ENCODE measurements at regions not wholly inside any gene's neighbourhood (a gene's known extent, or its start where the extent isn't known, plus 50 kb on each side); places are given as distances from the start of the nearest gene placed in this dataset.
"Not testable (repeated sequence)": the region's sequence is repeated elsewhere in the genome, so short reads cannot be mapped to it uniquely, and the experiment has no call there.

DNA sequence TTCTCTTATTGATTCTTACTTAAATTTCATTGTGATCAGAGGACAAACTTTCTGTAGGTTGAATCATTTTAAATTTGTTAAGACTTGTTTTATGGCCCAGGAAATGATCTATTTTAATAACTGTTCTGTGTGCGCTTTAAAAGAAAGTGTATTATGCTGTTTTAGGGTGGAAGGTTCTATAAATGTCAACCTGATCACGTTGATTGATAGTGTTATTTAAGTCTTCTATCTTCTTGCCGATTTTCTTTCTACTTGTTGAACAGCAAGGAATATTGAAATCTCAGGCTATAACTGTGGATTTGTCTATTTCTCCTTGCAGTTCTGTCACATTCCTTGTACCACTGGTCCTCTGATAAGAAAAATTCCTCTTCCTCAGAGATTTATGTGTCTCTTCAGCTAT lies 112.7 kb downstream of the TANC2 start:
- DNase-seq, result no peak

DNA sequence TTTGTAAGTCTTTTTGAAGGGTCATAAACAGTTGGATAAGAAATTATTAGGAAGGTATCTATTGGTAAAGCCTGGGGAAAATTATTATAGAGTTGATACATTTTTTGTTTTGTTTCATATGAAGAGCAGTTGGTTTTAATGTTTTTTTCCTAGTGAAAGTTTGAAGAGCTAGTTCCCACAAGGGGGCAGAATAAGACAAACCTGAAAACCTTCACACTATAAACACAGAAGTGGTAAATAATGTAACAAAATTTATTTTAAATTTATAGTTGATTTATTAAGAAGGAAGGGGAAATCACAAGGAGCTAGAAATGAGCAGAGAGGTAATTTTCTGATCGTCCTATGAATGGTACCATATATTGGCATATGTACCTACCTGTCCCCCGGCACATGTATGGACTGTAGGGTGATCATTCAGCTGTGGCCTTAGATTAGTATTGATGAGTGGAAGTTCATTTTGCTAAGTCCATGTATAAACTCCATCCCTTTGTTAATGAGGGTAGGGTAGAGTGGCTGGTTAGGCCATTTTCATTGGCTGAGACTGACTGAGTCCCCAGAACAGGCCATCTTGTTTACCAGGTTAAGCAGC lies 116.3 kb downstream of the TANC2 start:
- DNase-seq, result peak; percentile 7

DNA sequence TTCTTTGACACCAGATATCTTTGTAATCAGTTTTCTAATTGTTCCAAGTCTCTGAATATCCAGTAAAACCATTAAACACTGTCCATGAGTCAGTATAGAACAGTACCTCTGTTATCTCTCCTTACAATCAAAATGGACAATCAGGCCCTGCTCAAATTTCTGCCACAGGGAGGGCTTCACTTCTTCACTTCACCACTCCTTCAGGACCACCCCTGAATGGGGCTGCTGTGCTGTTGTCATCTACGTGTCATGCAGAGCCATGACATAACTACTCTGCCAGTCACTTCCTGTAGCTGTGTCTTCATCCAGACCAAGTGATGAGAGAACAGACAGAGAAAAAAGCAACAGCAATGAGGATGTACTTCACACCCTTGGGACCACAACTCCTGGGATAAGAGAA lies 116.9 kb downstream of the TANC2 start:
- DNase-seq, result no peak

DNA sequence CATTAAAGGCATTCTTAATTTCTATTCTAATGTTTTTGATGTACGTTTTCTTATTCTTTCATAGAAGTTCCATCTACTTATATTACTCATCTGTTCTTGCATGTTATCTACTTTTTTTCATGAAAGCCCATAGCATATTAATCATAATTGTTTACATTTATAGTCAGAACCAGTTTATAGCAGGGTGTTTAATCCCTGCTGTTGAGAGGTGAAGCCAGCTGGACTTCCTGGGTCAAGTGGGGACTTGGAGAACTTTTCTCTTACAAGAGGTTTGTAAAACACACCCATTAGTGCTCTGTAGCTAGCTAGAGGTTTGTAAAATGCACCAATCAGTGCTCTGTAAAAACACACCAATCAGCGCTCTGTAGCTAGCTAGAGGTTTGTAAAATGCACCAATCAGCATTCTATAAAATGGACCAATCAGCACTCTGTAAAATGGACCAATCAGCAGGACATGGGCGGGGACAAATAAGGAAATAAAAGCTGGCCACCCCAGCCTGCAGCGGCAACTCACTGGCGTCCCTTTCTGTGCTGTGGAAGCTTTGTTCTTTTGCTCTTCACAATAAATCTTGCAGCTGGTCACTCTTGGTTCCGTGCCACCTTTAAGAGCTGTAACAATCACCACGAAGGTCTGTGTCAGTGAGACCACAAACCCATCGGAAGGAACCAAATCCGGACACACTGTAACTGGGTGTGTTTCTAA lies 120.6 kb downstream of the TANC2 start:
- no peak for DNase-seq

DNA sequence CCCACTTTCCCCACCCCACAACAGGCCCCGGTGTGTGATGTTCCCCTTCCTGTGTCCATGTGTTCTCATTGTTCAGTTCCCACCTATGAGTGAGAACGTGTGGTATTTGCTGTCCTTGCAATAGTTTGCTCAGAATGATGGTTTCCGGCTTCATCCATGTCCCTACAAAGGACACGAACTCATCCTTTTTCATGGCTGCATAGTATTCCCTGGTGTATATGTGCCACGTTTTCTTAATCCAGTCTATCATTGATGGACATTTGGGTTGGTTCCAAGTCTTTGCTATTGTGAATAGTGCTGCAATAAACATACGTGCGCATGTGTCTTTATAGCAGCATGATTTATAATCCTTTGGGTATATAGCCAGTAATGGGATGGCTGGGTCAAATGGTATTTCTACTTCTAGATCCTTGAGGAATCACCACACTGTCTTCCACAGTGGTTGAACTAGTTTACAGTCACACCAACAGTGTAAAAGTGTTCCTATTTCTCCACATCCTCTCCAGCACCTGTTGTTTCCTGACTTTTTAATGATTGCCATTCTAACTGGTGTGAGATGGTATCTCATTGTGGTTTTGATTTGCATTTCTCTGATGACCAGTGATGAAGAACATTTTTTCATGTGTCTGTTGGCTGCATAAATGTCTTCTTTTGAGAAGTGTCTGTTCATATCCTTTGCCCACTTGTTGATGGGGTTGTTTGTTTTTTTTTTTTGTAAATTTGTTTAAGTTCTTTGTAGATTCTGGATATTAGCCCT lies 124.5 kb downstream of the TANC2 start:
- not testable (repeated sequence) for DNase-seq

DNA sequence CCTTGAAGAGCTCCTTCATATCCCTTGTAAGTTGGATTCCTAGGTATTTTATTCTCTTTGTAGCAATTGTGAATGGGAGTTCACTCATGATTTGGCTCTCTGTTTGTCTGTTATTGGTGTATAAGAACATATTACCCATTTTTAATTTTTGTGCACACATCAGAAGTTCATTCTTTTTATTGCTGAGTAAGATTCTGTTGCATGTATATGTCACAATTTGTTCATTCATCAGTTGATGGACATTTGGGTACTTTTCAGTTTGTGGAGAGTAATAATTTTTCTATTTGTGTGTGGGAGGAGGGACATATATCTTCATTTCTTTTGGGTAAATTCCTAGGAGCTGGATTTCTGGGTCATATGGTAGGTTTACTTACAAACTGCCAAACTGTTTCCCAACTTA lies 125.9 kb downstream of the TANC2 start:
- not testable (repeated sequence) for DNase-seq

DNA sequence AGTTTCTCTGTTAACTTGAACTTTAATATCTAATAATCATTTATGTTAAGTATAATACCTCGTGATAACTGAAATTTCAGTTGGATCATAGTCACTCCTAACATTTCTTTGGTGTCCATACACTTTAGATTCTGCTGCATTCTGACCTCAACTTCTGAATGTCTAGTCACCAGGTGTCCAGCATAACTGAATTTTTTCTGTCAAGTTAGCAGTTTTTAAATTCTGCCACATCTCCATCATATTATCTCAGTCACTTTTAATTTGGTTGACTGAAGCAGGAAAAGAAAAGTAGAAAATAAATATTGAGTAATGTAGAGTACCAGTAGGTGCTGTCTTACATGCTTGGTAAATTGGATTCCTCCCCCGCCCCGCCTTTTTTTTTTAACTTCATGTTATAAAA lies 128.6 kb downstream of the TANC2 start:
- no peak for DNase-seq

DNA sequence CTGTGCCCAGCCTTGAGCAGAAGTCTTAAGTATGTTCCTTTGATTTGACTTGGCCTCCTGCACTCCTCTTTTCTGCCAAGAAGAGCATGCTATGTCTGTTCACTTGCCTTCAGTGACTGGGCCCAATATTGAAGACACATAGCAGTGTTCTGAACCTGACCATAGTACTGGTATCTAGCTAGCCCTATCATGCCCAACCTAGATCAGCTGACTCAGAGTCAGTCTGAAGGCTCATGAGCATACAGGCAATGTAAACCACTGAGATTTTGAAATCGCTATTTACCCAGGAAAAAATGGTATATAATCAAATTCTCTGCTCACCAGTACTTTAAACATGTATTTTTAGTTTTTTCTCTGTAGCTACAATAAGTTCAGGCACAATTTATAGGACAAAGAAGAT lies 129.4 kb downstream of the TANC2 start:
- no peak for DNase-seq

DNA sequence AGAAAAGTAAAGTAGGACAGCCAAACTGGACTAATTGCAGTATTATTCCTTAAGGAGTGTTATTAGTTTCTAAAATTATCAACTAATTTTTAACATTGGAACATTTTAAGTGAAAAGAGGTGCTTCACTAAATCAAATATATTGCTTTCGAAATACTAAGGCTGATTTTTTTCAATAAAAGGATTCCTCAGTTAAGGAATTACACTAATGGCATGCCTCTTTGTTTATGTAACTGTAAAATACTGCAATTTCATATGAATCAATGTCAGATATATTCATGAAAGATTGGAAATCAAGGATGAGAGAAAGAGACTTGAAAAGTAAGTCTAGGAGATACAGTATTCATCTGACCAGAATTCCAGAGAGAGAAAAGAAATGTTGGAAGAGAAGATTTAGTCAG lies 129.8 kb downstream of the TANC2 start:
- no peak for DNase-seq

DNA sequence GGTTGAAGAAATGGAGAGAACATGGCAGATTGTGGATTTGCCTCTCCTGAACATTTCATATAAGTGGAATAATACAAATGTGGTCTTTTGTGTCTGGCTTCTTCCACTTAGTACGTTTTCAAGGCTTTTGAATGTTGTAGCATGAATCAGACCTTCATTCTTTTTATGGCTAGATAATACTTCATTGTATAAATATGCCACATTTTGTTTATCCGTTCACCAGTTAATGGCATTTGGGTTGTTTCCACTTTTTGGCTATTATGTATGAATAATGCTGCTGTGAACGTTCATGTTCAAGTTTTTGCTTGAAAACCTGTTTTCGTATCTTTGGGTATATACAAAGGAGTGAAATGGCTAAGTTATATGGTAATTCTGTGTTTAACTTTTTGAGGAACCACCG lies 130.4 kb downstream of the TANC2 start:
- no peak for DNase-seq

DNA sequence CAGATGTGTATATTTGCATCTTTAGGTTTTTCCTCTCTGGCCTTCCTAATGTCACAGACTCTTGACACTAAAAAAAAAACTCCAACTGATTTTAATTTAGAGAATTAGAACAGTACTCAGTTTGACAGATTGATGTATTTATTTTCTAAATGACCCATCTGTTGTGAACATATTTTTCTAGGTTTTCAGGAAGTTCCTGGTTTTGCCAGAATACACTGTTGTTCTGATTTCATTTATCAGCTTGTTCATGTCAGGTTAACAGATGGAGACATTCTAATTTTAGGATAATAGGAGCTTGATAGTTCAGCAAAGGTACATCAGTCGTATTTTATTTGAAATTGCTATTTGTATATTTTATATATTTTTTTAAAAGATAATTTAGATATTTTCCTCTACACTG lies 133.4 kb downstream of the TANC2 start:
- no peak for DNase-seq

DNA sequence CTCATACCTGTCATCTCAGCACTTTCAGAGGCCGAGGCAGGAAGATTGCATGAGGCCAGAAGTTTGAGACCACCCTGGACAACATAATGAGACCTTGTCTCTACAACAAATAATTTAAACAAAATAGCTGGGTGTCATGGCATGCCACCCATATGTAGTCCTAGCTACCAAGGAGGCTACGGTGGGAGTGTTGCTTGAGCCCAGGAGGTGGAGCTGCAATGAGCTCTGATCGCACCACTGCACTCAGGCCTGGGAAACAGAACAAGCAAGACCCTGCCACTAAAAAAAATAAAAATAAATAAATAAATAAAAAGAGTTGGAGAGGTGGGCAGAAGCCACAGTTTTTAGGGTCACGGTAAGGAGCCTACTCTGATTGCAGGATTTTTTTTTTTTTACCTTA lies 136.0 kb downstream of the TANC2 start:
- no peak for DNase-seq

DNA sequence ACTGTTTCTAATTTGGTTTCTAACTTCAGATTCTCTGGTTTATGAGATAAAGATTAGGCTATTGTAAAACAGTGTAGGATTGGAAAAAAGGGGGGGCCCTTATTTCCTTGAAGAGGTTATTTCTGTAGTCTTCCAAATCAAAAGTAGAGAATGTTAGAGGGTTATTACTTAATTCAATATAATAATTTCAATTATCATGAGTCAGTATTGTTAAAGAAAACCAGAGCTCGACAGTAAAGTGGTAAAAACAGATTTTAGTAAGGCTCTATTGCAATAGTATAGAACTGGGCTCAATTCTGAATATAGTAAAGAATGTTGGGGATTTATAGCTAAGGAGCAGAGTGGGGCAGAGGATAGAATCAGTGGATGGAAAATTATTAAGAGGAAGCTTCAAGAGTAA lies 140.0 kb downstream of the TANC2 start:
- DNase-seq, result no peak

DNA sequence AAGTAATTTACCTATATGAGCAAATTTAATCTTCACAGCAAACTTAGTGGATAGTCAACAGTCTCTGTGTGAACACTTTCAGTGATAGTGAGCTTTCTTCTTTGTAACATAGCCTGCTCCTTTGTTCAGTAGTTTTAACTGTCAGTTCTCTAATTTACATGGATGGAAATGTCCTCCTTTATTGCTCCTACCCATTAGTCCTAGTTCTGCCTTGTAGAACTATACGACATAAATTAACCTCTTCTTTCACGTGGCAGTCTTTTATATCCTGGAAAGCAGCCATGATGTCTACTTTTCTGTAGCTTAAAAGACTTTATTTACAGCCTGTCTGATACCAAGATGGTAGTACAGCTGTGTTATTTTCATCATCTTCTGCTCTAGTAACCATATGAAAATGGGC lies 143.6 kb downstream of the TANC2 start:
- DNase-seq, result no peak

DNA sequence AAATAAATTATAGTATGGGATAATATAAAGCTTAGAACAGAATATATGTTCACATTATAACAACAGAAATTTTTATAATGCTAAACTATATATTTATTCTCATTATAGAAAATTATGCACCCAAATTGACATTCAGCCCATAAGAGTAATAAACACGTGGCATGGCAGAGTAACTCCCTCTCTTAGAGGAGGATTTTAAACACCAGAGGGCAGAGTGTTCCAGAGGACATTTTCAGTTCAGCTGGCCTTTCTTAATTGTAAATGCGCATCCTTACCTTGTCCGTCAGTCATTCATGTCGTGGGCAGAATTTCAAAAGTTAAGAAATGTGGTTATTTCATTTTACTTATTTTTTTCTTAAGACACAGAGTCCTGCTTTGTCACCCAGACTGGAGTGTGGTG lies 147.1 kb downstream of the TANC2 start:
- no peak for DNase-seq

DNA sequence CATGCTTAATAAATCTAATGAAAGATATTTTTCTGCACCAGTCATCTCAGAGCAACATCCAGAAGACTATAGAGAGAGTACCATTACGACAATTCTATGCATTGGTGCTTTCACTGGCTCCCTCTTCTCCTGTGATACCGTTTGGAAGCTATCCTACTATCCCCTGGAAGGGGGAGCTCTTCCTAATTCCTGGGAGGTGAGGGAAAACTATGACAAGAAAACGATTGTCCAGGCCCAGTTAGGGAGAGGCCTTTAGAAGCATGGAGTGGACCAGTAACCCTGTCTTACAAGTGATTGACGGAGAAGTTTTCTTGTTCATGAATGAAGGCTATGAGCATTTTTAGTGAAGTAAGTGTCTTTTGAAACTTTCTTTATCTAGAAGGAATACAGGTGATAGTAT lies 150.2 kb downstream of the TANC2 start:
- DNase-seq, result no peak

DNA sequence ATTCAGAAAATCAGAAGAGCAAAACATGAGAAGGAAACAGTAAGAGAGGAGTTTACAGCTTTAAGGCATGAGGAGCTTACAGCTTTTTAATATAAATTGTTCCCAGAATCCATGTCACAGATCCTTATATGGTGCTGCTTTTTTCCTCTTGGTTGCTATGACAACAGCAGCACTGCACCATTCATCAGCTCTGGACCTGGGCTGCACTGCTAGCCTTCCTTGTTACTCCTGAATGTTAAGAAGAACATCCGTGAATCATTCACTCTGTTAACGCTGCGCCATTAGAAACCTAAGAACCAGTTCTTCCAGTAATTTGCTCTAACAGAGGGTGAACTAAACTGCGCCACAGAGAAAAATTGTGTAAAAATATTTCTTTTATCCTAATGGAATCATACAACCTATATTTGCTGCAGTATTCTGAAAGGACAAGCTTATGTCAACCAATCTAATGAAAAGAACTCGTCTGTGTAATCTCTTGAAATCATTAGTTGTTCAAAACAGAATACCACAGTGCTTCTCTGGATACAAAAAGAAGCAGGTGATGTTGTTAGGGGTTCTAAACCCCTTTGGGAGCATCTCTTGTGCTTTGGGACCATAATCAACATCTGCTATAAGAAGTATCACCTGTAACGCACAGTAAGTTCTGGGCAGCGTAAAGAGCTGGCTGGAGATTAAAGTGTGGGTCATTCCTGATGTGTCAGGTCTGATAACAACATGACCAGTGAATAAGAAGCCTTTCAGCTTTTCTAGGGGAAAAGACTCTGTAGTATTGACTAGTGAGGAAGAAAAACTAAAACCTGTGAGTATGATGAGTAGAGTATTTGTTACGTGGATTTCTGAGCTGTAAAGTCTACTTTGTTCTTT lies 151.2 kb downstream of the TANC2 start:
- DNase-seq, result peak; percentile 11

DNA sequence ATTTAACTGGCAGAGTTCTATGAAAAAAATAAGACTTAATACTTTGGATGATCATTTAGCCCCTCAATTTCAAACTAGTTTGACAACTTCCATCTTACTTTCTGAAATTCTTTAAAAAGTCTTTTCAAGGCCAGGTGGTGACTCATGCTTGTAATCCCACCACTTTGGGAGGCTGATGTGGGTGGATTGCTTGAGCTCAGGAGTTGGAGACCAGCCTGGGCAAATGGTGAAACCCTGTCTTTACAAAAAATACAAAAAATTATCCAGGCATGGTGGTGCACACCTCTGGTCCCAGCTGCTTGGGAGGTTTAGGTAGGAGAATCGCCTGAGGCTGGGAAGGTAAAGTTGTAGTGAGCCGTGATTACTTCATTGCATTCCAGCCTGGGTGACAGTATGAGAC lies 154.4 kb downstream of the TANC2 start:
- DNase-seq, result no peak

DNA sequence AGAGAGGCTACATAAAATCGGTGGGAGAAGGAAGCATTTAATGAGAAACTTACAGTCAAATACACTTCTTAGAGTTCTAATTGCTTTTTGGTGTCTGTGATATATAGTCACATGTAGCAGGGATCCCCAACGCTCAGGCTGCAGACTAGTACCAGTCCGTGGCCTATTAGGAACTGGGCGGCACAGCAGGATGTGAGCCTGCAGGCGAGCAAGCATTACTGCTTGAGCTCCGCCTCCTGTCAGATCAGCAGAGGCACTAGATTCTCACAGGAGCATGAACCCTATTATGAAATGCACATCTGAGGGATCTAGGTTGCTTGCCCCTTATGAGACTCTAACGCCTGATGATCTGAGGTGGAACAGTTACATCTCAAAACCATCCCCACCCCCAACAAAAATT lies 158.5 kb downstream of the TANC2 start:
- DNase-seq, result no peak

DNA sequence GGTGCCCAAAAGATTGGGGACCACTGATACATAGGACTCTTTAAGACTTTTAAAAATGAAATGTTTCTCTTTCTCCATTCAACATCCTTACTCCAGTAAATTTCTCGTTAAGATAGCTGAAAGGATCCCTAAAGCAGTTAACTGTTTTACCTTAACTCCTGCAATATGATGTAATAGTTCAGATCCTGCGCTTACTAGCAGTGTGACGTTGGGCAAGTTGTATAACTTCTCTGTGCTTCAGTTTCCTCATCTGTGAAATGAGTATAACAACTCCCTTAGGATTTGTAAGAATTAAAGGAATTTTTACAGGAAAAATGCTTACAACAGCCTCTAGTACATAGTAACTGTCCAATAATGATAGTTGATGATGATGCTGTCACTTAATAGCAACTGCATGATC lies 158.9 kb downstream of the TANC2 start:
- DNase-seq, result no peak

DNA sequence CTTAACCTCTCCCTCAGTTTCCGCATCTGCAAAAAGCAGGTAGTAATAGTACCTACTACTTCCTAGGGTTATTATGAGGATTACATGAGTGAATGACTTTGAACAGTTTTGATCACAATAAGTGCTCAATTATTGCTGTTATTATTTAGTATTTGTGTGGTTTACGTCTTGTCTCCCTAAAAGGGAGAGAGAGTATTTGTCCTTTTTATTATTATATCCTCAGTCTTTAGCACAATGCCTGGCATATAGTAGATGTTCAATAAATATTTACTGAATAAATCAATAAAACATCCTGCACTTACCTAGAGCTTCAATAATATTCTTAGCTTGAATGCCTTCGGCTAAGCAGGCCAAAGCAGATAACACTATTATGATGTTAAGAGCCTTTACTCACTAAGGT lies 160.0 kb downstream of the TANC2 start:
- DNase-seq, result no peak

DNA sequence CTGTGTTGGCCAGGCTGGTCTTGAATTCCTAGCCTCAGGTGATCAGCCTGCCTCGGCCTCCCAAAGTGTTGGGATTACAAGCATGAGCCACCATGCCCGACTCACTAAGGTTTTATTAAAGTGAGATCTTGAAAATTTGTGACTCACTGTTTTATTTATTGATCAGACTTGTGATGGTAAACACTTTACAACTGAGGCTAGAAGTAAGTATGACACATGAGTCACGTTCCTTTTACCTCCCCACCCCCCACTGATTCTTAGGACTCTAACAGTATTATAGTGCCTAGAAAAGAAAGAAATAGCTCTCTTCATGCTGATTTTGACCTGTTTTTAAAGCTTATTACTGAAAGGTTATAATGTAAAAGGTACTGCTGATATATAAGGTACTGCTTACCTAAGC lies 160.6 kb downstream of the TANC2 start:
- DNase-seq, result no peak
